Neutrophil (primary cell): ENCODE measurements at regions not wholly inside any gene's neighbourhood (a gene's known extent, or its start where the extent isn't known, plus 50 kb on each side); places are given as distances from the start of the nearest gene placed in this dataset.

Experiments
- H3K27ac ChIP-seq: fragments of 200-600 bp; sonication (generic); 2 replicates; pipeline ENCODE4 v1.5.1; 2016; ENCODE audit warnings: mild to moderate bottlenecking, moderate library complexity
- H3K27me3 ChIP-seq: fragments of 200-600 bp; sonication (generic); 2 replicates; pipeline ENCODE4 v1.6.0; 2016; ENCODE audit warnings: mild to moderate bottlenecking
- H3K36me3 ChIP-seq: fragments of 200-600 bp; sonication (generic); 2 replicates; pipeline ENCODE4 v1.5.1; 2017
- H3K4me1 ChIP-seq, 2 experiments: fragments of 200-600 bp in 1 of 2; sonication (generic) in 1 of 2; 1 replicate in 1 of 2; 2 replicates in 1 of 2; pipeline versions ENCODE4 v1.5.1 to v1.6.1; 2013 to 2016; ENCODE audit warnings: low read depth in 1 of 2, low read length in 1 of 2, mild to moderate bottlenecking in 1 of 2, moderate library complexity in 1 of 2; ENCODE audit not compliant: control insufficient read depth in 1 of 2, insufficient read depth in 1 of 2
- H3K4me3 ChIP-seq, 2 experiments: fragments of 200-600 bp in 1 of 2; sonication (generic) in 1 of 2; 1 replicate in 1 of 2; 2 replicates in 1 of 2; pipeline ENCODE4 v1.5.1; 2013 to 2016; ENCODE audit warnings: low read depth in 1 of 2, low read length in 1 of 2, mild to moderate bottlenecking in 1 of 2, moderate library complexity in 1 of 2
- H3K9me3 ChIP-seq: fragments of 200-600 bp; sonication (generic); 2 replicates; pipeline ENCODE4 v1.5.1; 2016
- TF ChIP-seq, protein P1 (sequence below): fragments of 200-600 bp; sonication (generic); IDR thresholded peaks from 2 replicates; pipeline ENCODE4 v1.5.1; 2016; ENCODE audit warnings: antibody characterized with exemption

DNA sequence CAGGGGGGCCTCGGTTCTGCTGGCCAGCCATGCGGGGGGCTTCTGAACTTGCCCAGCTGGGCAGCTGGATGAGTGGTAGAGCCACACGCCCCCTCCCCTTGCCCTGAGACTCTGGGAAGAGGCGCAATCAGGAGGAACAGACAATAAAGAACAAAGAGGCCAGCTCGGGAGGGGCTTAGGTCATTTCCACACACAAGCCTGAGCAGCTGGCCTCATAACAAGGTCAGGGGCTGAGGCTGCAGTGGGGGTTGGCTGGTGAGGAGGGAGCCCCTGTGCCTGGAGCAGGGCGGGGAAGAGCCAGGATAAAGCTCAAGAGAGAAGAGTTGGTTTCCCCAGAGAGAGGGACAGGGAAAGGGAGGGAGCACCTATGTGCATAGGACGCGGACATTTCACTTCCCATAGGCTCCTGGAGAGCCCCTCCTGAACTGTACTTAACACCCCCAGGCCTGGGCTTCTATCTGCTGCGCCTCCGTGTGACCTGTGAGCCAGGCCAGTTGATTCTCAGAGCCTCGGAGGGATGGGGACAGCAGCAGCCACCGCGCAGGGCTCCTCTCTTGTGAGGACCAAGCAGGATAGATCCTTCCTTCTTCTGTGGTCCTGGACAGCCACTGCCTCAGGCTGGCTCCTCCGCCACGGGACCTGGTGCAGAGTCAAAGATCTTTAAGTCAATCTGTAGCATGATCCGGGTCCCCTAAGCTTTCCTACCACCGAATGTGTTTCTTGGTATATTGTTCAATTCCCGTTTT lies 75.3 kb upstream of the GGTA1 start:
- H3K9me3 ChIP-seq: no peaks in the 10 kb centered on the region
- peaks cover 3% of the 10 kb centered on the region for H3K27me3 ChIP-seq
- TF ChIP-seq, protein P1, sequence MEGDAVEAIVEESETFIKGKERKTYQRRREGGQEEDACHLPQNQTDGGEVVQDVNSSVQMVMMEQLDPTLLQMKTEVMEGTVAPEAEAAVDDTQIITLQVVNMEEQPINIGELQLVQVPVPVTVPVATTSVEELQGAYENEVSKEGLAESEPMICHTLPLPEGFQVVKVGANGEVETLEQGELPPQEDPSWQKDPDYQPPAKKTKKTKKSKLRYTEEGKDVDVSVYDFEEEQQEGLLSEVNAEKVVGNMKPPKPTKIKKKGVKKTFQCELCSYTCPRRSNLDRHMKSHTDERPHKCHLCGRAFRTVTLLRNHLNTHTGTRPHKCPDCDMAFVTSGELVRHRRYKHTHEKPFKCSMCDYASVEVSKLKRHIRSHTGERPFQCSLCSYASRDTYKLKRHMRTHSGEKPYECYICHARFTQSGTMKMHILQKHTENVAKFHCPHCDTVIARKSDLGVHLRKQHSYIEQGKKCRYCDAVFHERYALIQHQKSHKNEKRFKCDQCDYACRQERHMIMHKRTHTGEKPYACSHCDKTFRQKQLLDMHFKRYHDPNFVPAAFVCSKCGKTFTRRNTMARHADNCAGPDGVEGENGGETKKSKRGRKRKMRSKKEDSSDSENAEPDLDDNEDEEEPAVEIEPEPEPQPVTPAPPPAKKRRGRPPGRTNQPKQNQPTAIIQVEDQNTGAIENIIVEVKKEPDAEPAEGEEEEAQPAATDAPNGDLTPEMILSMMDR: no peak
- no peak overlapping the region for H3K4me3 ChIP-seq
- H3K36me3 ChIP-seq: no peaks in the 10 kb centered on the region
- no peaks in the 10 kb centered on the region for H3K4me1 ChIP-seq
- no peak overlapping the region for H3K27ac ChIP-seq

DNA sequence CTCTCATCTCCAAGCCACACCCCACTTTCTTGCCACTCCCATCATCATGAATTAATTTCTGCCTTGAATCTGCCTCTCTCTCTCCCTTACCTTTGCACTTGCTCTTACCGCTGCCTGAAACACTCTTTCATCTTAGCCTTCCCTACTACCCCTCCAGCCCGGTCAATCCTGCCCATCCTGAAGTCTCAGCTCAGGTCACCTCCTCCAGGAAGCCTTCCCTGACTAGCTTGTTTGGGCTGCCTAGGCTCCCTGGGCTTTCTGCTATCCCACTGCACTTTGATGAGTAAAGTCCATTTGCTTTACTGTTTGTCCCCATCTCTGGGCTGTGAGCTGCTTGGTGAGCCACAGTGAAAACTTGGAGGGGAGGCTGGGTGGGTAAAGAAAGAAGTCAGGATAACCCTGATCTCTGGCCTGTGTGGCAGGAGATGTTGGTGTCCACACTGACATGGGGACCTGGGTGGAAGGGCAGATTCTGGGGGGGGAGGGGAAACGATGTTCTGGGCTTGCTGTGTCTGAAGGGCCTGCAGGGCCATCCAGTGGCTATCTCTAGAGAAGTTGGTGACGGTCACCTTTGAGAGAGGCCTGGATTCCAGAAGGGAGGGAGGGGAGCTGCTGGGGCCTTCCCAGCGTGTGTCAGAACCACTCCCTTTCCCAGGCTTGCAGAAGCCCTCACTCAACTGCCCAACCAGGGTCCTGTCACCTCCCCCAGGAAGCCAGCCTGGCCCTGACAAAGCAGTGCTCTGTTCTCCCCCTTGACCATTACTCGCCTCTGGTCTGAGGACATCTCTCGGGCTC lies 75.0 kb upstream of the DAB2IP start:
- H3K4me1 ChIP-seq: no peaks in the 10 kb centered on the region
- no peaks in the 10 kb centered on the region for H3K36me3 ChIP-seq
- H3K27ac ChIP-seq: no peak overlapping the region
- peaks cover 11% of the 10 kb centered on the region for H3K27me3 ChIP-seq
- TF ChIP-seq, protein P1: no peak
- H3K9me3 ChIP-seq: no peaks in the 10 kb centered on the region
- no peak overlapping the region for H3K4me3 ChIP-seq

GRCh38 chr9:121577166-121577565 lies 74.3 kb upstream of the DAB2IP start:
- Histone ChIP-seq H3K27ac (no peak overlapping the region), H3K27me3 (peaks cover 18% of the 10 kb centered on the region), H3K4me1 (no peaks in the 10 kb centered on the region), H3K9me3 (no peaks in the 10 kb centered on the region), H3K36me3 (no peaks in the 10 kb centered on the region), H3K4me3 (no peak overlapping the region)
- TF ChIP-seq, protein P1: no peak

DNA sequence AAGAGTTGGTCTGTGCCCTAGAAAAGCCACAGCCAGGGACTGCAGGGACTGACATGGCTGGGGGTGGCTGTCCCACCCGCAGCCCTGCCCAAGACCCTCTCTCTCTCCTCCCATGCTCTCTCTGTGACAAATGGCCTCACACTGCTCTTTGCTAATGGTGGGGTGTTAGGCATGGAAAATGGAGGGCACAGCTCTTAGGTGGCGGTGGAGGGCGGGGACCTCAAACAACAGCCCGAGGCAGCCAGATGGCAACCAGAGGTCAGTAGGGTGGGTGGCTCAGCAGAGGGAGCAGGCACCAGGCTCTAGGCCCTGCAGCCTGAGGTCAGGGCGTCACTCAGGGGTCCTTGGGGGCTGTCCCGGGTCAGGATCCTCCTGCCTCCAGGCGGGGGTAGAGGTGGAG lies 73.9 kb upstream of the DAB2IP start:
- no peak overlapping the region for H3K27ac ChIP-seq
- H3K4me1 ChIP-seq: no peaks in the 10 kb centered on the region
- no peak overlapping the region for H3K4me3 ChIP-seq
- H3K36me3 ChIP-seq: no peaks in the 10 kb centered on the region
- peaks cover 22% of the 10 kb centered on the region for H3K27me3 ChIP-seq
- H3K9me3 ChIP-seq: no peaks in the 10 kb centered on the region
- TF ChIP-seq, protein P1: no peak

GRCh38 chr9:121581786-121582600 lies 69.4 kb upstream of the DAB2IP start:
- Histone ChIP-seq H3K36me3 (no peaks in the 10 kb centered on the region), H3K27ac (no peak overlapping the region), H3K27me3 (peaks cover 66% of the 10 kb centered on the region), H3K4me1 (no peaks in the 10 kb centered on the region), H3K9me3 (no peaks in the 10 kb centered on the region), H3K4me3 (no peak overlapping the region)
- TF ChIP-seq, protein P1: no peak
